Suppressor macrophage treated with lipopolysaccharide for 4 hours (primary cell): ENCODE measurements at regions not wholly inside any gene's neighbourhood (a gene's known extent, or its start where the extent isn't known, plus 50 kb on each side); places are given as distances from the start of the nearest gene placed in this dataset.
"Not testable (repeated sequence)": the region's sequence is repeated elsewhere in the genome, so short reads cannot be mapped to it uniquely, and the experiment has no call there.

Experiments used
- DNase-seq: peaks from one replicate; pipeline ENCODE4 v3.0.0-alpha.2; 2020

DNA sequence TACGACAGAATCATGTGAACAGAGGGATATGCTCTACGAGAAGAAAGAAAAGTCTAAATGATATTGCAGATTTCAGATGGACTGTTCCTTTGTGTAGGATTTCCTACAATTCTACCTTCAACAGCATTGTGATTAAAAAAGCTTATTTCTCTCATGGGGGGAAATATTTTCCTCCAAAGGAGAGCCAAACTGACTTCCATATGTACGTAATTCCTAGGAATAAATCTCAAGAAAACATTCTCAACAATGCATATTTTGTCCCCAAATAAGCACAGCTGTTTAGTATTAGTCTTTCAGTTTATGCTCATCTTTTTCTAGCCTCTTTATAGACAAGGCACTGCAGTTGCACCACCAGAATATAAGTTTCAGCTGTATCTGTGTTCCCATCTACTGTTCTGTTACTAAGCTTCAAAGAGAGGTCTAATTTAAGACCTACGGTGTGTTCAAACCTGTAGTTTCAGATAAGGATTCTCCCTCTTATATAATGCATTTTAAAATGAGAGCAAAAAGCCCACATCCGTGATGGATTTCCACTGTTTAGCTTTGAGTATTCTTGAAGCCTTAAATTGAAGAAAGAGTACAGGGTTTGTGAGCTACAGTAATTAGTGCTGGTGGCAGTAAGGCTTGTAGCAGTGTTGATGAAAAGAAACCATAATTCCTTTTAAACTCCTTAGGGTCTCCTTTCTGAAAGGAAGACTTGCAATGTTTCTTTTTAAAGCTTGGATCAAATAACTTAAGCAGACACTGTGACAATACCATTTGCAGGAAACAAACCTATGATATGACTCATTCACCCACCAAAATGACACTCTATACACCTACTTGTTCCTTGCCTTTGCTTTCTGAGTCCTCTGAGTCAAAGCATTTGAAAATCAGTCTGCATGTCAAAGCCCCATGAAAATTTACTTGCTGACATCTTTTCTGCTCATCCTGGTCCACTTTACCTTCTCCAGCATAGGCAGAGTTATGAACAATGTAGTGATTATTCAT is 754.1 kb downstream of the NOVA1 start:
- DNase-seq: no peak

DNA sequence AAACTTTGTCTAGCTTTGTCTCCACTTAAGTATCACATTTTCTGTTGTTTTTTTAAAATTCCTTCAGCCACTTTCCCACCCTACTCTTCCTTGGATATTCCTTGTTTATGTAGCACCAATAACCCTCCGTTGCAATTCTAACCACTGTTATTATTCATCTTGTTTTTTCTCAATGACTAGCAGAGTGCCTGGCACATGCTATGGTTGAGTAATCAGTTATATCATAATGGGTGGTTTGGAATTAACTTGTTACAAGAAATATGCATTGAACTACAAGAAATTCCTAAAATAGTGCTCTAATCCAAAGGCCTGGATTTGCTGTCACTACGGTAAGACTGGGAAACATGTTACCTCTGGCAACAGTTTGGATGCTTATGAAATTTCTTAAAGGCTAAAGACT is 756.6 kb downstream of the NOVA1 start:
- no peak for DNase-seq

DNA sequence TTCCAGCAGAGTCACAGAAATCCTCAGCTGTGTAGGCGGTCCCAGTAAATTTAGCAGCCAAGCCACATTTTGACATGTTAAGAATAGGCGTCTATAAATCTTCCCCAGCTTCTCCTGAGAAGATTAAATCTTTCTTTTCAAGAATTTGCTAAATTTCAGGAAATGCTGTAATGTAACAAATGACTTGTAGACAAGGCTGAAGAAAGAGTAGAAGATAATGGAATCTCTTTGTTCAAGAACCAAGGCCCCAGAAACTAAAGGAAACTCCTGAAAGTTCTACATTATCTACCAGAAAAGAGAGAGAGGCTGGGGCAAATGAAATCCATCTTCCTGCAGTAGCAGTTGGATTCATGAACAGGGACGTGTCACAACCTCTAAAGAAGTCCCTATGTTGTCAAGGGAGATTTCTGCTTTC is 760.3 kb downstream of the NOVA1 start:
- no peak for DNase-seq

DNA sequence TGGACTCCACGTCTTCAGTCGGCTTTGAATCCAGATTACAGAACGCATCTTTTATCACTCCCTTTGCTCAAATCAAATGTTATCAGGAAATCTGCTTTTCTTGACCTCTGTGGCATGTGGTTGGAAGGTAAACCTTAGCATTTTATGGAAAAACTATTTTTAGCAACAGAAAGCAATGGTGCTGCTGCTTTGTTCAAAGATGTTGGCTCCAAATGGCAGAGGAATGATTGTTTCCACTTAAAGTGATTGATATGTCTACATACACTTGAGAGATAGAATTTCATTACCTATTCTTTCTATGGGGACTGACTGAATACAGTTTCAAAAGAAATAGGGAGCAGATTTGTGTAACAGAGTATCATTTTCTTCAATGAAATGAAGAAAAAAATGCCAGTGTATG is 761.2 kb downstream of the NOVA1 start:
- no peak for DNase-seq

DNA sequence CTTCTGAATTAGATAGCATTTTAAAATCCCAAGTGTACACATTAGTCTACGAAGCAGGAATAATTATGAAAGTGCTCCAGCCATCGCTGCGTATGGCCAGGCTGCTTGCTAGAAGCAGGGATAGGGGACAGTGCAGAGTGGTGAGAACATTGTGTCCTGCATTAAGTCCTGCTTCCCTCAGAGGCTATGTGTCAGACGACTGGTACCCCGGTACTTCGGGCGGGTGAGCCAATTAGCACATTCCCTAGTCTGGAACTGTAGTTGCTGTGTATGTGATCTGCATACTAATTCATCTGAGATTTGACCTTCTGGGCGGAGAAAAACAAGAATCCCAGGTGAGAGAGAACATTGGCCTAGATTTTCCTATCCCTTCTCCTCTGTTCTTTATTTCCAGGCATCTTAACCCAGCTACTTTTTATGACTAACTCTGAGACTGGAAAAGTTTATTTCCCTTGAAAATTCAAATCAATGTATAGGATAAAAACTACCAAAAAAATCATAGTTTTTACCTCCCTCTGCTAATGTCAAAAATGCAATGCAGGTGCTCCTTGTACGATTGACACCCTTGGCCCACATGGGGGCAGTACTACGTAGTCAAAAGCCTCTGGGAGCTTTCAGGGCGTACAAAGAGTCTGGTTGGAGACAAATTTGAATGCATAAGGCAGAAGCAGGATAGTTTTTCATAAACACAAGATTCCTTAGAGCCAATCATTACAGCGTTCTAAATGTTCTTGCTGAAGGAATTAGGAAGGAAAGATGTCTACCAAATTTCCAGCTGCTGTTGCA is 764.3 kb downstream of the NOVA1 start:
- DNase-seq: no peak

DNA sequence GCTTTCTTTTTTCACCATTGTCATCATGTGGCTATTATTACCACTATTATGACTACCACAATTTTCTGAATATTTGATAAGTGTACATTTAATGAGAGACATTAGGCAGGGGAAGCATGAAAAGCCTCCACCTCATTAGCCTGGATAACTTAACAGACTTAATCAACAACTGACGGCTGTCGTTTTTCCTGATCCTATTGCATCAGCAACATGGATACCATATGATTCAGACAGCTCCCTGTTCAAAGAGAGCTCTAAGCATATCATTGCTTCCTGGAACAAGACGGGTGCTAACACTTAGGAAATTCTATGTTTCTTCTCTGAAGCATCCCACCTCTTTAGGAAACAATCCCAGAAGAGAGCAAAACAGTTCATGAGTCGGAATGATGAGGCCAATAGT is 765.2 kb downstream of the NOVA1 start:
- no peak for DNase-seq

DNA sequence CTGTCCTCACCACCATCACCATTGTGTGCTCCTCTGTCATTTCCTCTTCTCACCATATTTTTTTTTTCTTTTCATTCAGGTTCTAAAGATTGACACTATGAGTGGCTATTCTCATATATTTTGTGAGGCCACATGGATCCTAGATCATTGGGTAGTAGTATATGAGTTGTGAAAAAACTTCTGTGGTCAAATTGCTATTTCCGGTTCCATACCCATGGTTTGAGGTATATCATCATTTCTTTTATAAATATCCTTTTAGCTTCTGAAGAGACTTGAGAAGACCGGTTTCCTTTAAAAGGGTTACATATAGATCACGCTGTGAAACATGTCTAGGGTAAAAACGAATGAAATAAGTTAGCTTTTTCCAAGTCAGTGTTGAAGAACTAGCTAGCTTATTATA is 769.3 kb downstream of the NOVA1 start:
- no peak for DNase-seq

DNA sequence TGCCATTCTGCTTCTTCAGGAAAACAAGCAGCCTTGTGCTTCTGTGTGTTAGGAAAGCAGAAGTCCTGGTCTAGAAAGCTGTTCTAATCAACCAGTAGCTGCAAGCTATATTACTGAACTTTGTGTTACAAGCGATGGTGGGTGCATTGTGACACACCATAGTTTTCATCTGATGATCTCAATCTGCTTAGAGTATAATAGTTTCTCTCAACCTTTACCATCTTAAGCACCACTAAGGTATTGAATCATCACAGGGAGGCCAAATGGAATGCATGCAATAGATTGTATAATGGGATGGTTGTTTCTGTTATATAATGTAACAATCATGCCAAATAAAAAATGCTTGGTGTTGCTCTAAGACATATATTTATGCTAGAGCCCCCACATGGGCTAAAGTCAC is 771.7 kb downstream of the NOVA1 start:
- no peak for DNase-seq

DNA sequence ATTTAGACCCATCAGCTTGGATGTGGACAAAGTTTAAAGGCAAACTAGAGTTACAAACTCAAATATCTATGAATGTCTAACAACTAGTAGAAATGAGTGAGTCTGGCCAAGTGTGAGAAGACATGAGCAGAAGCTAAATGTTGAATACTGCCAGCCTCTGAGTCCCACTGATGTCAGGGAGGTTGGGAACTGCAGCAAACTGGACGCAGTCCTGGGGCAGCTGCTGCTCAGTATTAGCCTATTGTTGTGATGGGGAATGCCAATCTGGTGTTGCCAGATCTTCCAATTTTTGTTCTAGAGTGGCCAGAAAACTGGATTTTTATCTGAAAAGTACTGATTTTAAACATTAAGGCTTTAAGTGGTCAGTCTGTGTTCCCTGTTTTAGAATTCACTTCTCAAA is 770.4 kb upstream of the STXBP6 start:
- DNase-seq: no peak

DNA sequence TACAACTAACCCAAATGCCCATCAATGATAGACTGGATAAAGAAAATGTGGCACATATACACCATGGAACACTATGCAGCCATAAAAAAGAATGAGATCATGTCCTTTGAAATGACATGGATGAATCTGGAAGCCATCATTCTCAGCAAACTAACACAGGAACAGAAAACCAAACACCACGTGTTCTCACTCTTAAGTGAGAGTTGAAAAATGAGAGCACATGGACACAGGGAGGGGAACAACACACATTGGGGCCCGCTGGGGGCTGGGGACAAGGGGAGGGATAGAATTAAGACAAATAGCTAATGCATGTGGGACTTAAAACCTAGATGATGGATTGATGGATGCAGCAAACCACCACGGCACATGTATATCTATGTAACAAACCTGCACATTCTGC is 764.7 kb upstream of the STXBP6 start:
- DNase-seq: not testable (repeated sequence)

DNA sequence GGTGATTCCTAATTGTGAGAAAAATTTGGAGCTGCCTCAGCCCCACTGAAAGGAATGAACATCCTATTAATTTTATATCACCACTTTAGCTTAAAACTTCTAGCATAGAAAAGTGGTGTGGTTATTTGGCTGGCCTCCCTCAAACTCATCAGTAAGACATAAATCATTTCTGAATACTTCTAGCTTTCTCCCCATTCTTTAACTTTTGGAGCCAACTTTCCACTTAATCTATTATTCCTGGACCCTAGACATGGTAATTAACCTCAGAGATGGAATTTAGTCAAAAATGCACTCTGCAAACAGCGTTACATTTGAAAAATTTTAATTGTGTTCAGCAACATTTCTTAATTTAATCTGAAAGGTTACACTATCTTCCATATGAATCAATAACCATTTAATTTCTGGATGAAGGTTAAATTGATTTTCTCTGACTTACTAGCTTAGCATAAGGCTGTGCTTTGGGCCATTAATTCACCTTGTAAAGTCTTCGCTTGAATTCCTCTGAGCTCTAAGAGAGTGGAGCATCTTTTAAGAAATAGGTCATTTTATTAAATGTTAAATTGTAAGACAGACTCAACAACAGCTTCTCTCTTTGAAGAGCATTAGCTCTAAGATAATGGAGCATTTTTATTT is 753.6 kb upstream of the STXBP6 start:
- no peak for DNase-seq

DNA sequence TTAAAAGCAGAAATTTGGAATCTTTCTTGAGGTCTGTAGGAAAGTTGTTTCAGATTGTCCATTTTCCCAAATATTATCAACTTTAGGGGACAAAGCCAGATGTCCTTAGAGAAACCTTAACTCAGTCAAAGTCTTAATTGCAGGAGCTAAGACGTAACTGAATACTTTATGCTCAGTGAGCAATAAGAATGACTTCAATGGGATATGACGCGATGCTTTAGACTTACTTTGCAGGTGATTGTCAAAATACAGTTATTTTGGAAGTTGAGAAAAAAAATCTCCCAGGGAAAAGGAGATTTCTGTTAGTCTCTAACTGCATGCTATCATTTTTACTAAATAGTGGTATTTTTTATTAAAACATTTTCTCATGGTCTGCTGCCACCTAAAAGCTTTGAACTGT is 750.9 kb upstream of the STXBP6 start:
- no peak for DNase-seq

DNA sequence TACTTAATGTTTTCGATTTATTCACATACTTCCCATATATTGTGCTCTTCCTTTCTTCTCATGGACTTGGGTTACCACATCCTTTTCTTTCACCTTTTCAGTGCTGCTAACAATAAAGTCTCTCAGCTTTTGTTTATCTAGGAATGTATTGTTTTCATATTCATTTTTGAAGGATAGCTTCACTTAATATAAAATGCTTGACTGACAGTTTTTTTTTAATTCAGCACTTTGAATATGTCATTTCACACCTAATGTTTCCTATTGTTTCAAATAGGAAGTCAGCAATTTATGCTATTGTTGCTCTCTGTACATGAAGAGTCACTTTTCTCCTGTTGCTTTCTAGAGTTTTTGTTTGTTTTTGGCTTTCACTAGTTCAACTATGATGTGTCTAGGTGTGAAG is 738.3 kb upstream of the STXBP6 start:
- DNase-seq: no peak

DNA sequence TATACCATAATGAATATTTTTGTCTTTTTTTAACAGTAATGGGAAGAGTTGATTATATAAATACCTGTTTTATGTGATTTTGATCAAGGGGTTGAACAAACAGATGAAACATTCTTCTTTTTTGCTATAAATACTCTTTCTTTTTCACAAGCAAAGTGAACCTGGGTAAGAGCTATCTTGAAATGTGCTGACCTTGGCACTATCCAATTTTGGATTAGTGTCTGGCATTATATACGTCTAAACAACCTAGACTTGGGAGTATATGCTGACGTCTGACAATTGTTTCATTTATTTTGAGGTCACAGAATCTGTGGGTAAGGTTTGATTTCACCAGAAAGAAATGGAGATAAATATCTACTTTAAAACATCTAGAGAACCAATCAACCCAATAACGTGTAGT is 716.0 kb upstream of the STXBP6 start:
- DNase-seq: no peak

DNA sequence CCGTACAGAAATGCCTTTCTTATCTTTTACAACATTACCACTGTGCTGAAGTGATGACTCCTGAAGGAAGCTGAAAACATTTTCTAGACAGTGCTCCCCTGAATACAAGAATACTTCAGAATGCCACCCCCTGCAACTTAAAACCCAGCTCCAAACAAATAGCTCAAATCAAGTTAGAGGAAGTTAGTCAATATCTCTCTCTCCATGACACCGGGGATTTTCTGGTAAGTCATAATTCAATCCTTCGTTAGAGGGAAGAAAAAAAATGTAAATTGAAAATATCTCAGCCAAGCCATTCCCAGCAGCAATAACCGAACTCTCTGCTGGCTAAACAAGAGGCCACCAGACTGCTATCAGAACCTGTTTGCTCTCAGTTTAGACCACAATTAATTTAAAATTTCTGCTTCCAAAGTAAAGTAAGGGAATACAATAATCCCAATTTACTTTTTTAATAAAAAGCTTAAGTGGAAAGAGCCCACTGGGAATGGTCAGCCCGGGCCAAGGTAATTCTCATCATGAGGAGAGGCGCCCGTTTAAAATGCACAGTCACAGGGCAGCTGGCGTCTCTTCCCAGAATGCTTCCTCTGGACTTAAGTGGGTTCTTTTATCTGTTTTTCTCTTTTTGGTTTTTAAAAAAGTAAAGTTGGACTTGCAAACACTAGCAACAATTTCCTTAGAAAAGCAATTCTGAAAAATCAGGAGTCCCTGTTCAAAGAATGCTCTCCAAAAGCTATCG is 710.1 kb upstream of the STXBP6 start:
- no peak for DNase-seq

DNA sequence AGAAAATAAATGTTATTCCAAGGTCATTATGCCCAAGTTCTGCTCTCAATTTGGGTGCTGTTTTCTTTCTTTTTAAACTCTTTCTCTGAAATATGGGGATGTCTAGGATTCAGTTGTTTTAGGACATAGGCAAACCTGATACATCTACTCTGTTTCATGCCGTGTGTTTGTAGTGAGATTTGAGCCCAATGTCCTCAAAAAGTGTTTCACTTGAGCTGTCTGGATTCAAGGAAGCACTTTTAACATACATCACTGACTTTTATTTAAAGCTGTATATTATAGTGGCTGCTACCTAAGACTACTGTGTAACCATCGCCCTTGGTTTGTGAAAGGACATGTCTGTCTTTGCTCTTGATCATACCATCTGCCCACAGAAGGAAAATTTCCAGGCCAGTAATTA is 709.3 kb upstream of the STXBP6 start:
- DNase-seq: no peak

DNA sequence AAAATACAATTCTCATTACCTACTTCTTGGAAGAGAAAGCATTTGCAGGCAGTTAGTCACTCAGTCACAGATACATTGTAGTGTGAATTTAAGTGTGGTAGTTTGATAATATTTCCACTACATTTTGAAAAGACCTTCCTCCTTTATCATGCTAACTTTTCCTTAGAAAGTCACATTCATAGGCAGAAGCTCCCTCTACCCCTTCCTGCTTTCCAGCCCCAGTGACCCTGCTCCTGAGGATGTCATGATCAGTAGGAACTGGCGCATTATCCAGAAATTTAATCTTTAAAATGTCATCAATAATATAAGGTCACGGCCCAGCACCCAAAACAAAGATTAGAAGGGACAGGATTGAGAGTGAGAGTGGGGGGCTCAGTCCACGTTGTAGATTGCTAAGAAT is 707.4 kb upstream of the STXBP6 start:
- DNase-seq: no peak

DNA sequence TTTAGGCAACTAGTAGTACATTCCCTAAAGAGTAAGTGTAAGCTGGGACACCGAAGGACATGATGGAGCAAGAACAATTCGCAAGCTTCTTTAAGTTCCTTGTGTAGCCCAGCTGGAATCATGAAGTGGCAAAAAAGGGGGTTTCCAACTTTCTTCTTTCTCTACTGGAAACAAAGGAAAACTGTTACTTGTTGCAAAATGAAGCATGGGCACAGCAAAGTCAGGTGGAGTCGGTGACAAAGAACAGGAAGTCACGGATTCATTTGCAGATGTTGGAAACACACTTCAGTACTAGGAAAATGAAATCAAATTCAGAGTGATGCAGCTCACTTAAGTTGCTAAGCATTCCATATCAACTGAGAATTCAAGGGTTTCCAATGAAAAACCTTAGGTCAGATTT is 706.9 kb upstream of the STXBP6 start:
- no peak for DNase-seq

DNA sequence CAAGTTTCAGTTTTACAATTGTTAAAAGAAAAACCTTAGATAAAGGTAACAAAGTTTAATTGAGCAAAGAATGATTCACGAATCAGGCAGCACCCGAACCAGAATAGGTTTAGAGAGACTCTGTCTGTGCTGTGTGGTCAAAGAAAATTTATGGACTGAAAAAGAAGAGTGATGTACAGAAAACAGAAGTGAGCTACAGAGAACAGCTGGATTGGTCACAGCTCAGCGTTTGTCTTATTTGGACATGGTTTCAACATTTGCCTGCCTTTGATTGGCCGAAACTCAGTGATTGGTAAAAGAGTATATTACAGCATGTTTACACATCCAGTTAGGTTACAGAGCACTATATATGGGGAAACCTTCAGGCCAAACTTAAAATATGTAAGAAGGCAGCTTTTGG is 703.2 kb upstream of the STXBP6 start:
- DNase-seq: no peak

DNA sequence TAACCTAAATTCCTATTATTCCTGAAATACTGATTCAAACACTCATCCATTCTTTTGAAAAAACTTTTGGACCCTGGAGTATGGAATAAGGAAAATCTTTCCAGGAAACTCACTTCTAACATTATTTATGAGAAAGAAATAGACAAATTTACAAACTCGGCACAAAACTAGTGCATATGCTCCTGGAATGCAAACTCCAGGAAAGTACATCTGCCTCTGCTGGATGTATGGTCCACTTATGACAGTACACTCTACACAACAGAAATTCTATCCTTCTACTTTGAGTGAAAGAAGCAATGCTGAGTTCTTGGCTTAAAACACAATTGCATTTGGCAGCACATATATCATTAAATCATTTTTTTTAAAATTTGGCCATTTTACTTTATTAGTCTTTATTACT is 700.5 kb upstream of the STXBP6 start:
- DNase-seq: no peak
